Activated CD8-positive, alpha-beta memory T cell treated with anti-CD3 and anti-CD28 coated beads, Interleukin-2, amount 10 ng/mL, durations not matched to agents 7 days and 5 days (primary cell): ENCODE measurements at regions not wholly inside any gene's neighbourhood (a gene's known extent, or its start where the extent isn't known, plus 50 kb on each side); places are given as distances from the start of the nearest gene placed in this dataset.

Experiments
- ATAC-seq: fragments of 150-1000 bp; cut with Tn5 transposase; one replicate; pipeline ENCODE4 v1.10.0; 2021; ENCODE audit warnings: moderate library complexity
- CTCF ChIA-PET: fragments of 350-600 bp; sonication (Branson Sonifier 250); formaldehyde crosslinking; loops from one replicate; lab custom pipeline; 2021; ENCODE audit warnings: antibody characterized with exemption; lab: Charles Lee
- DNase-seq: peaks from one replicate; pipeline ENCODE4 v3.0.0-alpha.2; 2020
- H3K27ac Mint-ChIP-seq: one replicate; pipeline ENCODE4 v1.8.0; 2021; ENCODE audit warnings: mild to moderate bottlenecking, mixed read lengths
- H3K27me3 Mint-ChIP-seq: one replicate; pipeline ENCODE4 v1.8.0; 2021; ENCODE audit warnings: mixed read lengths
- H3K36me3 Mint-ChIP-seq: one replicate; pipeline ENCODE4 v1.8.0; 2021; ENCODE audit warnings: mild to moderate bottlenecking, mixed read lengths
- H3K4me1 Mint-ChIP-seq: one replicate; pipeline ENCODE4 v1.8.0; 2021; ENCODE audit warnings: mixed read lengths
- H3K4me3 Mint-ChIP-seq: one replicate; pipeline ENCODE4 v1.8.0; 2021; ENCODE audit warnings: mild to moderate bottlenecking, moderate library complexity, mixed read lengths
- H3K9me3 Mint-ChIP-seq: one replicate; pipeline ENCODE4 v1.8.0; 2022; ENCODE audit warnings: low read depth, mixed read lengths

DNA sequence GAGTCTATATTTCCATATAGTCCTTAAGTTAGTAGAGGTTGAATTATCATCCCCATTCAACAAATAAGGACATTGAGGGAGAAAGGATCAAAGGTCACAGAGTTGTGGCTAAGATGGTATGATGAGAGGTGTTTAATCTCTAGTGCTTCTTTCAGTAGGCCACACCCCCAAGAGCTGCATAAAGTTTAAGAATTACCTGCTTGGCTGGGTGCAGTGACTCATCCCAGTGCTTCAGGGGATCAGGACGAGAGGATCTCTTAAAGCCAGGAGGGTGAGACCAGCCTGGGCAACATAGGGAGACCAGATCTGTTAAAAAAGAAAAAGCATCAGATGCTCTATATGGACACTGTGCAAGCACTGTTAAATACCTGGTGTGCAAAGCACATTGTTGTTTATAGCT is 560.0 kb upstream of the KLHL1 start:
- Mint-ChIP-seq H3K9me3 (no peaks in the 10 kb centered on the region), H3K36me3 (no peaks in the 10 kb centered on the region), H3K4me1 (no peaks in the 10 kb centered on the region), H3K27ac (no peak overlapping the region), H3K27me3 (no peaks in the 10 kb centered on the region), H3K4me3 (no peak overlapping the region)
- no peak for DNase-seq
- ATAC-seq = no peak
- CTCF ChIA-PET = no interaction called here

DNA sequence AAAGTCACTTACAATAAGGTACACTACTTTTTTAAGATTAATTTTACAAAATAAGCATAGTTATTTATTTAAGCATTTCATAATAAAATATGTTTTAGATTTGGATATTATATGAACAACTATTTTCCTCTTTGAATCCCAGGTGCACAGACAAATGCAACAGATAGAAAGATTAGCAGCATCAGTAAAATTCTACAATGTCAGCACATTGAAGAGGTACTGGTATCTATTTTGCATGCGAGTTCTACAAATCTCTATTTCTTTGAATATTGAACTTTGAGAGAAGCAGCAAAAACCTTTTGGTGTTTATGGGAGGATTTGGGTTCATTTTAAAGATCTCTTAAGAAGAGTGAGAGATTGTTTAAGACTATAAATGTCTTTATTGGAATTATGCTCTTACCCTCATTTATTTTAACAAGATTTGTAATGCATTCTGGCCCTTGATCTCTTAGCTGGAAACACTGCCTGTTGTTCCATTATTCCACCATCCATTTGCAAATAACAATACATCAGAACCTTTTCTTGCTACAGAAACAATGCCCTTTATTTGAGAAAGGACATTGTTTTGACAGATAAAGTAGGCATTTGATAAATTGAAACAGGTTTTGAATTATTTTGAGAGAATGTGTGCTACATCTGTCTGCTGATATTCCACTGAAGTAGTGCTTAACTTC is 558.8 kb upstream of the KLHL1 start:
- Mint-ChIP-seq H3K27me3 (no peaks in the 10 kb centered on the region), H3K36me3 (no peaks in the 10 kb centered on the region), H3K9me3 (no peaks in the 10 kb centered on the region), H3K4me1 (no peaks in the 10 kb centered on the region), H3K27ac (no peak overlapping the region), H3K4me3 (no peak overlapping the region)
- ATAC-seq (no peak), DNase-seq (no peak)
- CTCF ChIA-PET = no interaction called here

DNA sequence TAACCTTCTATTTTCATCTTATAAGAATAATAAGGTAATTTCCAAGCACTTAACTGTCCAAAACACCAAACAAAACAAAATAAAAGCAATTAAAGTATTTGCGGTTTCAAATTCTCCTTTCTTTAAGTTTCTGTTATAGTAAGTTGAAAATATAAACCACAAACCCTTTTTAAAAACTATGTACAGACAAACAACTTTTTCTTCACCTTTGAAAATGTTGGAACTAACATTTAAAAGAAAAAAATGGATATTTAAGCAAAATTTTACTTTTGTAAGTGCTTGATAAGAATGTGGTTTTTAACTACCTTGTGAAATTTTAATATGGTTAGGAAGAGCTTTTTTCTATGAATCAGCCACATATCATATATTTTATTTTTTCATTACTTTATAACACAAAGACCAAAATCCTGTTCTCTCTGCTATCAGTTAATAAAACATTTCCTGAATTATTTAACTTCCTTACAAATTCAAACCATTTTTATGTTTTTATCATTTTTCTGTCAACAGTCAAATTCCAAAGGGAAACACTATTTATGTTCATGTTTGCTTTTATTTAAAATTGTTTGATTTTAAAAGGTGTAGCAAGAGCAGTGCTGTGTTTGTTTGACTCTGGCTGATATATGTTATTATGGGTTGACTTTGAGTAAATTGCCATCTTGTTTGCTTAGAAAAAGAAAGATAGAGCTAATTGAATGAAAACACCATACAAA is 554.1 kb upstream of the KLHL1 start:
- Mint-ChIP-seq H3K36me3 (no peaks in the 10 kb centered on the region), H3K27me3 (no peaks in the 10 kb centered on the region), H3K4me3 (no peak overlapping the region), H3K27ac (no peak overlapping the region), H3K4me1 (no peaks in the 10 kb centered on the region), H3K9me3 (no peaks in the 10 kb centered on the region)
- CTCF ChIA-PET = no interaction called here
- ATAC-seq = no peak
- no peak for DNase-seq

DNA sequence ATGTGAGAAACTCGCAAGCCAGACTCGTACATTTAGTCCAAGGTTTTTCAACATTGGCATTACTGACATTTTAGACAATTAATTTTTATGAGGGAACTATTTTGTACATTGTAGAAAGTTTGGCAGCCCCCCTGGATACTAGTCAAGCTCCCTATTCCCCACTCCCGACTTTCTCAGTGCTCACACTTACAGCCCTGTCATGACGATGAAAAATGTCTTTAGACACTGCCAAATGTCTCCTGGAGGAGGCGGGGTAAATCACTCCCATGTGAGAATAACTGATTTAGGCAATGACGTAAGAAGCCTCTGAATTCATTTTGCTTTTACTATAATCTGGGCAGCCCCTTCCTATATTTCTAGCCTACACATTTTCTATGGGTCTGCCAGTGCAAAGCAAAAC is 535.8 kb upstream of the KLHL1 start:
- H3K27ac Mint-ChIP-seq = no peak overlapping the region
- DNase-seq = no peak
- no peaks in the 10 kb centered on the region for H3K36me3 Mint-ChIP-seq
- peaks cover 3% of the 10 kb centered on the region for H3K9me3 Mint-ChIP-seq
- H3K4me1 Mint-ChIP-seq = no peaks in the 10 kb centered on the region
- CTCF ChIA-PET = no interaction called here
- H3K4me3 Mint-ChIP-seq = no peak overlapping the region
- no peaks in the 10 kb centered on the region for H3K27me3 Mint-ChIP-seq
- ATAC-seq = no peak

DNA sequence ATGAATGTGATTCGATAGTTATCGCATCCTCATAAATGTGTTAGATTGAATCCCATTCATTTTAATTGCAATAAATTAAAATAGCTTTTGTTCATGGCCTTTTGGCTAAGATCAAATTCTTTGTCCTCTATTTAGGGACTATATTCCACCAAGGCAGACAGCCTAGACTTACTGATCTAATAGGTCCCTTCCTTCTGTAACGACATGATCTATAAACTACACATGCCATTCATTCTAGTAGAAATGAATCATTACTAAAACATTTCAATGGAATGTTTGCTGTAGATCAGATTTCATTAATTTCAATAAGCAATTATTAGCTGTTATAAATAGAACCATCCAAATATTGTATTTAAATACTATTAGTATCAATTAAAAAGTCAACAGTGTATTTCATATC is 526.6 kb upstream of the KLHL1 start:
- CTCF ChIA-PET = no interaction called here
- H3K9me3 Mint-ChIP-seq = peaks cover 3% of the 10 kb centered on the region
- H3K4me1 Mint-ChIP-seq = no peaks in the 10 kb centered on the region
- DNase-seq (no peak), ATAC-seq (no peak)
- H3K36me3 Mint-ChIP-seq = no peaks in the 10 kb centered on the region
- no peaks in the 10 kb centered on the region for H3K27me3 Mint-ChIP-seq
- H3K4me3 Mint-ChIP-seq = no peak overlapping the region
- H3K27ac Mint-ChIP-seq = no peak overlapping the region

DNA sequence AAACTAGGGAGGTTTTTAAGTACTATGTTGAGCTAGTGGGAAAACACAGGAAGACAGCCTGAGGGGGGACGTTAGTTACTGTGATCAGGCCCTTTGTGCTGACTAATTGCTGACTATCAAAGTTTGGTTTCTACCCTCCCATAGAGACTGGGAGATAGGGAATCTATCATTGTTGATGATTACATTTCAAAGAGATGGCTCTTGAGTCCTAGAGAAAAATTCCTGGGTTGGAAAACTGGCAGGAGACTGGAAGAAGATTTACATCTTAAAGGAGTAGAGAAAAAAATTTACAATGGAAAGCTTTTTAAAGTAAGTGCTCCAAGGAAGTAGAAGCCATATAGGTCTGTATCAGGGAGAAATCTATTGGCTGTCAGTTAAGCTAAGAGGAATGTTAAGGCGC is 522.0 kb upstream of the KLHL1 start:
- H3K9me3 Mint-ChIP-seq = no peaks in the 10 kb centered on the region
- DNase-seq (no peak), ATAC-seq (no peak)
- H3K36me3 Mint-ChIP-seq = no peaks in the 10 kb centered on the region
- no peak overlapping the region for H3K27ac Mint-ChIP-seq
- H3K27me3 Mint-ChIP-seq = no peaks in the 10 kb centered on the region
- CTCF ChIA-PET = no interaction called here
- no peaks in the 10 kb centered on the region for H3K4me1 Mint-ChIP-seq
- H3K4me3 Mint-ChIP-seq = no peak overlapping the region

DNA sequence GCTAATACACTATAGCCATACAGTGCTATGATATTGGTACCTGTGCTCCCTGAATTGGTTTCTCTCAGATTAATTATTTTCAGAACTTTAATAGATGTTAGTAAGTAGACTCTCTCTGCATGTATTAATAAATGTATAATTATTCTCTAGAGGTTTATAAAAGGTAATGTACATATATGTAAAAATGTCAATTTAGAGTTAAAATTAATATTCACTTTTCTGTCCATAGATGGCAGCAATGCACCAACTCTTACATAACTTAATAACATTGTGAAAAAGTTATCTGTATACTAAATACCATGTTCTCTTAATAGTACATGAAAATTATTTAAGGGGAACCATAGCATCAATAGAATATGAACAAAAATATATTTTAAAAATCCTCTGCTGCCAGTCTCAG is 515.0 kb upstream of the KLHL1 start:
- Mint-ChIP-seq H3K4me3 (no peak overlapping the region), H3K27ac (no peak overlapping the region), H3K9me3 (no peaks in the 10 kb centered on the region), H3K36me3 (no peaks in the 10 kb centered on the region), H3K27me3 (no peaks in the 10 kb centered on the region), H3K4me1 (no peaks in the 10 kb centered on the region)
- DNase-seq = no peak
- no peak for ATAC-seq
- CTCF ChIA-PET = no interaction called here

DNA sequence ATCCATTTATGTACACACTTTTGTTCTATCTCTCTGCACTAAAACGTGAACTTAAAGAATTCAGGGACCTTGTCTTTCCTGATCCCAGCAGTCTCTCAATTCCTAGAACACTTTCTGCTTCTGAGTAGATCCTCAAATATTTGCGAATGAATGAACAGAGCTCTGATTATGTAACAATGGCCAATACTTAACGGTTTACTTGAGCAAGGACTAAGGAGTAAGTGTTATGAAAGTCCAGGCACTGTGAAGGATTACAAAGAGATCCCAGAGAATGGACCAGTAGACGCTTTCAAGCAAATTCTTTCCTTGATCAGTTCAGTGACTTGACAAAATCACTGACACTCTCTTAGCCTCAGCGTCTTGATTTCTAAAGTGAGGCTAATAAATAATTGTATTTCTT is 514.5 kb upstream of the KLHL1 start:
- H3K27ac Mint-ChIP-seq = no peak overlapping the region
- no peaks in the 10 kb centered on the region for H3K27me3 Mint-ChIP-seq
- CTCF ChIA-PET = no interaction called here
- DNase-seq (no peak), ATAC-seq (no peak)
- H3K36me3 Mint-ChIP-seq = no peaks in the 10 kb centered on the region
- no peaks in the 10 kb centered on the region for H3K9me3 Mint-ChIP-seq
- no peaks in the 10 kb centered on the region for H3K4me1 Mint-ChIP-seq
- H3K4me3 Mint-ChIP-seq = no peak overlapping the region

DNA sequence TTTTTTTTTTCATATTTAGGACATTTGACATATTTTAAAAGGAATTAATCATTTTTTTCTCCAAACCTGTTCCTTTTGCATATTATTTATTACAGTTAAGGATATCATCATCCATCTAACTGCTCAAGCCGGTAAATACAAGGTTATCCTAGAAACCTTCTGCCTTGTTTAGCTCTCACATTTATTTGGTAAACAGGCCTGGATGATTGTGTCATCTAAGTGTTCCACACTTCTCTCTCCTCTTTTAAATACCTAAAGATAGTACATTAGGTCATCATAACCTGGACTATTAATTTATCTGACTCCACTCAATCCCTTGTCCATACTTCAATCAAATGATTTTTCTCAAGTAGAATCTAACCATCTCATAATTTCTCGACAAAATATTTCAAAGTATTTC is 511.7 kb upstream of the KLHL1 start:
- no peak overlapping the region for H3K27ac Mint-ChIP-seq
- CTCF ChIA-PET = no interaction called here
- no peak for DNase-seq
- no peaks in the 10 kb centered on the region for H3K4me1 Mint-ChIP-seq
- H3K27me3 Mint-ChIP-seq = no peaks in the 10 kb centered on the region
- no peak overlapping the region for H3K4me3 Mint-ChIP-seq
- H3K9me3 Mint-ChIP-seq = no peaks in the 10 kb centered on the region
- ATAC-seq = no peak
- no peaks in the 10 kb centered on the region for H3K36me3 Mint-ChIP-seq

DNA sequence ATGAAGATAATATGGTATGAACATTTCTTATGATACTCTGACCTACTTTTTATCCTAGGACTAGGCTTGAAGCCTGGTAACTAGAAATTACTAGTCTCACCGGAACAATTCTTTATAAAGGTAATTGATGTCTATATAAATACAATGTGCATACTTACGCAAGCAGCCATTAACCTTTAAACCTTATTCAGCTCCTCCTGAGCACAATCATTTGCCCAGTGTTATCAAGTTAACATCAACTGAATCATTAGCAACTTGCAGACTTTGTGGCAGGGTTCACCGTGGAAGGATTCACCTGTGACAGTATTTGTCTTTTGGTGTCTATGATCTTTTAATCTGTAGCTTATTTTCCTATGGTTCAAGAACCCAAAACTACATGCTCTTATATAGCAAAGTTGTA is 508.6 kb upstream of the KLHL1 start:
- Mint-ChIP-seq H3K27ac (no peak overlapping the region), H3K27me3 (no peaks in the 10 kb centered on the region), H3K36me3 (no peaks in the 10 kb centered on the region), H3K9me3 (no peaks in the 10 kb centered on the region), H3K4me3 (no peak overlapping the region), H3K4me1 (no peaks in the 10 kb centered on the region)
- CTCF ChIA-PET = no interaction called here
- no peak for ATAC-seq
- no peak for DNase-seq

DNA sequence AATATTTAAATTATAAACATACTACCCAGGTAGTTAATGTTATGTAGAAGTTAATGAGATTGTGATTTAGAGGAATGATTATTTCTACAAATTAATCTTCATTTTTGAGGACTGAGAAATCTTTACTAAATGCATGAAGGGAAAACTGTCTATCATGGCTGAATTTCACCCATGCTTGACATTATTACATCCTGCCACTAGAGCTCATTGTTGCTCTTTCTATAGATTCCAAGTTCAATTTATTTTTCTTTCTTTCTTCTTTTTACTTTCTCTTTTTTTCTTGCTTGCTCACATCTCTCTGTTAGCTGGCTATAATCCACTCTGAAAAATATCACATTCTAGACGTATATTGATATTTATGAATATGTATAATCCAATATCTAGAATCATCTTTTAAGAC is 505.0 kb upstream of the KLHL1 start:
- Mint-ChIP-seq H3K27ac (no peak overlapping the region), H3K36me3 (no peaks in the 10 kb centered on the region), H3K9me3 (no peaks in the 10 kb centered on the region), H3K4me3 (no peak overlapping the region), H3K4me1 (no peaks in the 10 kb centered on the region), H3K27me3 (no peaks in the 10 kb centered on the region)
- ATAC-seq (no peak), DNase-seq (no peak)
- CTCF ChIA-PET = no interaction called here

DNA sequence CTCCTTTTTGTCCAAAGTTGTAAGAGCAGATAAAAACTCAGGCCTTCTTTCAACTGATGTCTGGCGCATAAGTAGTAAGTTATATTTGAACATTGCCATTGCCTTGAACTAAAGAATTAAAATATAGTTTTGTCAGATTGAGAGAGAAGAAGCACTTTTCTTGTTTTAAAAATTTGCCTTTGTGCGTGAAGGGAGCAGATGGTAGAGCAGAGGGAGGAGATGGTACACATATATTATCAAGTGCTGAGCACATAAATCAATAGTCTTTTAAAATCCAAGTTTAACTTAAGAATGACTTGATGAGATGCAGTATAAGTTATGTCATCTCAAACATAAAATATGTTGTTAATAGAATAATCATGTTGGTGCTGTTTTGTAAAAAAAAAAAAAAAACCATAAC is 504.6 kb upstream of the KLHL1 start:
- H3K36me3 Mint-ChIP-seq = no peaks in the 10 kb centered on the region
- CTCF ChIA-PET = no interaction called here
- H3K27ac Mint-ChIP-seq = no peak overlapping the region
- ATAC-seq (no peak), DNase-seq (no peak)
- no peaks in the 10 kb centered on the region for H3K9me3 Mint-ChIP-seq
- no peak overlapping the region for H3K4me3 Mint-ChIP-seq
- H3K4me1 Mint-ChIP-seq = no peaks in the 10 kb centered on the region
- no peaks in the 10 kb centered on the region for H3K27me3 Mint-ChIP-seq

DNA sequence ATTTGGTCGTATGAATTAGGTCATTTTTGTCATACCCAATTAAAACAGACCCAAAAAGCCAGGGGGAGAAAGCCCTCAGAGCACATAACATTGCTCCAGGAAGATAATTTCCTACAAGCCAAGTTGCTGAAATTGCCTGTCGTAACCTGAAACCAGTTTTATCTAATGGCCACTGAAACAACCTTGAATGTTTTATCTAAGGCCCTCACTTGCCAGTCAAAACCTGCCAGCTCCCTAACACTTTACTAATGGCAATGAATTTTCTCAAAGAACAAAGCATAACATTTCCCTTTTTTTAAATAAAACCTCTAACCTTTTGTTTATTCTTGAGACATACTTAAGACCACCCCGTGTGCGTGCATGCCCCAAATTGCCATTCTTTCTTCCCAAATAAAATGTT is 496.2 kb upstream of the KLHL1 start:
- H3K4me3 Mint-ChIP-seq = no peak overlapping the region
- ATAC-seq (no peak), DNase-seq (no peak)
- H3K27me3 Mint-ChIP-seq = no peaks in the 10 kb centered on the region
- CTCF ChIA-PET = no interaction called here
- H3K4me1 Mint-ChIP-seq = no peaks in the 10 kb centered on the region
- no peaks in the 10 kb centered on the region for H3K36me3 Mint-ChIP-seq
- no peak overlapping the region for H3K27ac Mint-ChIP-seq
- peaks cover 2% of the 10 kb centered on the region for H3K9me3 Mint-ChIP-seq

DNA sequence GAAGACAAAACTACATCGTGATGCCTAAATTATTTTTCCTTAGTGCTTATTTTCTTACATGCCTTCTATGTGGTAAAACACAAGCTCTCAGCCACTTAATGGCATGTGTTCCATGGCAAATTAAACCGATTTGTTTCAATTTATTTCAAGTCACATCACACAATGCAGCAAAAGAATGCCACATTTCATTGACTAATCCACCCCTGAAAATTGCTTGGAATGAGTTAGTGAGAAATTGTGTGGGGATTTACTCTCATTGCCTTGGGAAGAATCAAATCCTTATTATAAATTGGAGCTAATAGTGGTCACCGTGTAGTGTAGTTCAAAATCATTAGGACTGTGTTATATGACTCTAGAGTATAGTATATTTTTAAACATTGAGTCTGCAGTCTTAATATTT is 485.5 kb upstream of the KLHL1 start:
- Mint-ChIP-seq H3K4me3 (no peak overlapping the region), H3K27me3 (no peaks in the 10 kb centered on the region), H3K27ac (no peak overlapping the region), H3K9me3 (no peaks in the 10 kb centered on the region), H3K36me3 (no peaks in the 10 kb centered on the region), H3K4me1 (no peaks in the 10 kb centered on the region)
- ATAC-seq (no peak), DNase-seq (no peak)
- CTCF ChIA-PET = no interaction called here
